Kidney capillary endothelial cell (primary cell): ENCODE measurements at regions not wholly inside any gene's neighbourhood (a gene's known extent, or its start where the extent isn't known, plus 50 kb on each side); places are given as distances from the start of the nearest gene placed in this dataset.
A peak's percentile ranks its signal among the peaks of the same experiment; 100 is the strongest.
"Not testable (repeated sequence)": the region's sequence is repeated elsewhere in the genome, so short reads cannot be mapped to it uniquely, and the experiment has no call there.

Source experiments
- DNase-seq: peaks from one replicate; pipeline ENCODE4 v3.0.0-alpha.2; 2018; ENCODE audit warnings: low spot score

DNA sequence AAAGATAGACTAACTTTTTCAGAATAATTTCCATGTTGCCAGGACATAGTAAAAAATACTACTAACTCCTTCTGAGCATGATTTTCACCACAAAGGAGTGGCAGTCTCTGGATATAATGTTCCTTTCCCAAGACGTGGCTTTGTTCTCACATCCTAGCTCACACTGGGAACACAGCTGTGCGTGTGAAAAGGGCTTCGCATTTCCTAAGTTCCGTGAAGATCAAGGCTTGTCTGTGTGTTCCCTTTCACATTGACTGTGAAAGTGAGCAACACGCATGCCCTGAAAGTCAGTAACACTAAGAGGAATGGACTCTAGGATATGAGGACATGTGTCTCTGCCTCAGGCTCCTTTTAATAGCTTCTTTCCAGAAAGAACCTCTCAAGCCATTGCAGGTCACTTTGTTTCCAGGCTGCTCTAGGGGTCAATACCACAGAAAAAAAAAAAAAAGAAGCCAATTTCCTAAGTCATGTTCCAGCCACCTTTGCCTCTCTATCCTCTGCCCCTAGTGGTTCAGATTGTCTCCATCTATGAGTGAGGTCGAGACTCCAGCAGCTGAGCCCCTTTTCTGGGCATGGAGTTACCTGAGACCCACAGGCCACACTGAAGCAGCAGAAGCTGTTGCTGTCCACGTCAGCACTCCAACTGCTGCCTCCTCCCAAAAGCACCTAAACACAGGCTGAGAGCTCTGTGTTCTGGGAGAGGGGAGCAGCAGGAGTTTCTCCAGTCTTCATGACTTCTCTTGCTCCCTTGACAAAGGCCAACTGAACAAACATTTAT is 355.9 kb downstream of the RSL24D1 start:
- no peak for DNase-seq

DNA sequence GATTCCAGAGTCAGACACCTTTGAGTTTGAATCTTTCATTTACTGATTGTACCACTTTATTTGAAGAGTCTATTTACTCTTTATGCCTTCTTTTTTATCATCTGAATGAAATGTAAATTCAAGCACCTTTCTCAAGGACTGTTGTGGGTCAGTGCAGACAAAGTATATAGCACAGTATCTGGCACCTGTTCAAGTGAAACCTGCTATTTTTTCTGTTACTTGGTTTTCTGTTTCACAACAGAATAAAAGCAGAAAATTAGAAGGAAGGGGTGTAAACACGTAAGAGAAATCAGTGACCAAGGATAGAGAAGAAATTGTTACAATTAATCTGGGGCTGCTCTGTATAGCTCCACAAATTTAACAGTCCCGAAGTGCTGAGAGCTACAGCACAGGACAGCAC is 357.4 kb downstream of the RSL24D1 start:
- DNase-seq, result no peak

DNA sequence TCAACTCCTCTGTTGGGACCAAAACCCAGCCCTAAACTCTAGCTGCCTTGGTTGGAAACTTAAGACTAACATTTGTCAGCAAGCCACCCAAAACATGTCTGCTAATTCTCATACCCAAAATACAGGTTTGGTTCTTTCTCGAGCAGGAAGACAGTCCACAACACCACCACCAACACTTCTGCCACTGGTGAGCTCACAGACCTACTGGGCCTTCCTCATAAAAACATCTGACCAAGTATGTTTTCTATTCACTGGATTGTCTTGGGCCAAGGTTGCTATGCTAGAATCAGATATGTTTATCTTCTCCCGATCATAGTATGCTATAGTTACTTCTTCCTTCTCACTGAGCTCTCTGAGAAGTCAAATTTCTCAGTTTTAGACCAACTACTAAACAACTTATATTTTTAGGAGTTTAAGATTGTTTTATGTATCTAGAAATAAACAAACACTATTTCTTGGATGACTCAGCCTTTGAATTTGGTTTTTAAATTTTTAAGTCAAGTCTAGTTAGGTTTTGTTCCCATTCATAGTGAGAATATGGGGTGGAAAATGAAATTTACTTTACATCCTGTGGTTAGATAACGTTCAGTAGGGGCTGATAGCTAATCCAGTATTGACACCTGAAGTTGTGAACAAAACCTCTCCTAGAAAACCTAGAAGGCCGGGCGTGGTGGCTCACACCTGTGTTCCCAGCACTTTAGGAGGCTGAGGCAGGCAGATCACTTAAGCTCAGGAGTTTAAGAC is 360.5 kb downstream of the RSL24D1 start:
- no peak for DNase-seq

DNA sequence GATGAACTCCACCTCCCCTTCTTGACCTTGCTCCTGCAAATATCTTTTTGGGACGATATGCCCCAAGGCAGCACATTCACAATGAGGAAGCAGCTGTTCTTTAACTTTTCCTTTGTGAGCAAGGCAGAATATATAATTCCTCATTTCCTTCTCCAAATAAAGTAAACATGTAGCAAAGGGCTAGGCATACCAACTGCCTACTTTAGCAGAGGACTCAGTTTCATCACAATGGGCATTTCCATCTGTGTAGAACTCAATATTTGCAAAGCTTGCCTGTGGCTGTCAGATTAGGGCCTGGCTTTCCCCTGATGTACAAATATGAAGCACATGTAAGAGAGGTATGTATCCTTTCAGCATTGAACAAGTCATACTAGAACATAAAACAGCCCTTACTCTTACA is 366.9 kb downstream of the RSL24D1 start:
- DNase-seq, result no peak

DNA sequence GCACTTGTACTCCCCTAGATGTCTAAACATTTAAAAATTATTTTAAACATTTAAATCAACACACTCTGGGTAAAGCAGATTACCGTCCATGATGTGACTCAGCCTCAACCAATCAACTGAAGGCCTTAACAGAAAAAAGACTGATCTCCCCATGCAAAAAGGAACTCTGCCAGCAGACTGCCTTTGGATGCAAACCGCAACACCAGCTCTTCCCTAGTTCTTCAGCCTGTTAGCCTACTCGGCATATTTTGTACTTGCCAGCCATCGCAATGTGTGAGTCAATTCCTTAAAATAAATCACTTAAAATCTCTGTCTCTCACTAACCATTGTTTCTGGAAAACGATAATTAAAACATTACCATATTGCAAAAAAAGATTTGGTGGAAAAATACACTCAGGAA is 375.9 kb downstream of the RSL24D1 start:
- no peak for DNase-seq

DNA sequence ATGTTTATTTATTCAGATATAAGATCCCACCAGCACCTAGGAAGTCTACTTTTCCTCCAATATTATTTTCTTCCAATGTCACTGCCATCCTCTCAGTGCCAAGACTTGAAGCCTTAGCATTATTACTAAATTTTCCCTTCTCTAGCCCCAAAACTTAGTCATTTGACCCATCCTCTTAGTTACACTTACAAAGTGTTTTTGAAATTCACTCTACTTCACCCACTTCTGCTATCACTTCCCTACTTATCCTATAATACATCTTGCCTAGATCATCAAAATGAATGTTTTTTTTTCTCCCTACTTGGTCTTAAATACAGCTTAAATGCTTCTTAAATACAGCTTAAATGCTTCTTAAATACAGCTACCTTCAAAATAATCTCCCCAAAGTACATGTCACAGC is 376.6 kb downstream of the RSL24D1 start:
- no peak for DNase-seq

DNA sequence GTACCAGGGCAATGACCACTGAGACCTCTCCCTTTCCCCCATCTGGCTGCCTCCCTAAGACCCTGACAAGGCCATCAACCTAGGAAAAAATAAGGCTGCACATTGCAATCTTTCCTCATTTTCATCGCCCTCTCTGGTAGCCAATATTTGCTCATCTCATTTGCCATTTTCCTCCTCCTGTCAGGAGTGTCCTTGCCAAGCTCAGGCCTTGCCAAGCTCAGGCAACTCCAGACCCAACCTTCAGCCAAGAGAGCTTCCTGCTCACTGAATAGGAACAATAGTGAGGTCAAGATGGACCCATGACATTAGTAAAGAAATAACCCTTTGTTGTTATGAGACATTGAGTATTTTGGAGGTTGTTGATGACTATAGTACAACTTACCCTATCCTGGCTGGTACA is 380.3 kb downstream of the RSL24D1 start:
- no peak for DNase-seq

DNA sequence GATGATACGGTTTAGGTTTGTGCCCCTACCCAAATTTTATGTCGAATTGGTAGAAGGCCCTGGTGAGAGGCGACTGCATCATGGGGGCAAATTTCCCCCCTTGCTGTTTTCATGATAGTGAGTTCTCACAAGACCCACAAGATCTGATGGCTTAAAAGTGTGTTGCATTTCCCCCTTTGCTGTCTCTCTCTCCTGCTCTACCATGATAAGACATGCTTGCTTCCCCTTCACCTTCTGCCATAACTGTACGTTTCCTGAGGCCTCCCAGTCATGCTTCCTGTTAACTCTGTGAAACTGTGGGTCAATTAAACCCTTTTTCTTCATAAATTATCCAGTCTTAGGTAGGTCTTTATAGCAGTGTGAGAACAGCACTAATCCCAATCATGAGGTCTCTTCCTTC is 381.2 kb downstream of the RSL24D1 start:
- DNase-seq, result no peak

DNA sequence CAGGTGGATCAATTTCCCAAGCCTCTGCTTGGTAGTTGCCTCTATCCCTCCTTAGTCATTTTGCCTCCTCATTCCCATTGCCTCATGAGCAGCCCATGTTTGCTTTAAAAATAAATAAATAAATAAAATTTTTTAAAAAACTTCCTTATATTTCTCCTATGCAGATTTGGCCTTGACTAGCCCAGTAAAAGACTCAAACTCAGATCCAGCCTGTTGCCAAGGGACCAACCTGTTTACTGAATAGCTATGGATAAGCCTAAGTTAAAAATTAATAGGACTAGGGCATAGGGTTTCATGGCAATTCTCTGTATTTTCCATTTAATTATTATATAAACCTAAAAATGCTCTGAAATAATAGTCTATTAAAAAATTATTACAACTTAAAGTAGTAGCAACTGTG is 384.4 kb downstream of the RSL24D1 start:
- DNase-seq, result no peak

DNA sequence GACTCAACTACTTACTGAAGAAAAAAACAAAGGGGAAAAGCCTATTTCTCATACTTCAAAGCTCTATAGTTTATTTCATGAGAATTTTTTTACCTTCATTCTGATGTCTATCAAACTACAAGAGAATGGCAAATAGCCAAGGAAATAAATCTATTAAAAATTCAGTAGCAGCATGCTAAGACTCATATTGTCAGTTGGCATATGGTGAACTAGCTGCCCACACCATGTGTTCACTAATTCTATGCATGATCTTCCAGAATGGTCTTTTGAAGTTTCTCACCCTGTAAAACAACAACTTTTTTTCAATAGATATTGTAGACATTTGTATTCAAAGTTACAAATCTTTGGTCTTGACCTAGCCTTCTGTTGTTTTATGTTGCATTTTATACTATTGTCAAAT is 386.2 kb downstream of the RSL24D1 start:
- DNase-seq, result no peak

DNA sequence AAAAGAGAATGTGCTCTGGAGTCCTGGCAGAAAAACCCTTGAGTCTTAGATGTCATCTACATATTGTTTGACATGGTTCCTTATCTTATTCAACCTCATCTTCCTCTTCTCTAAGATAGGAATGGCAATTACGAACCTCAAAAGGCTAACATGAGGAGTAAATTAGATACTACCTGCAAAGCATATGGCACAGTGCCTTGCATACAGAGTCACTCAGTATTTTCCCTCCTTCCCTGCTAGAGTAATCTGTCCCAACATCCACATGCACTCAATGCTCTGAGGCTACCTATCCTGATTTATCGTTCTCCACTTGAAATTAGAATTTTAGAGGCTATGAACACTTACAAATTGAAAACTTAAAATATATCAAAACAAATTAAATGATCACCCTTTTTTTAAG is 386.7 kb downstream of the RSL24D1 start:
- DNase-seq, result no peak

DNA sequence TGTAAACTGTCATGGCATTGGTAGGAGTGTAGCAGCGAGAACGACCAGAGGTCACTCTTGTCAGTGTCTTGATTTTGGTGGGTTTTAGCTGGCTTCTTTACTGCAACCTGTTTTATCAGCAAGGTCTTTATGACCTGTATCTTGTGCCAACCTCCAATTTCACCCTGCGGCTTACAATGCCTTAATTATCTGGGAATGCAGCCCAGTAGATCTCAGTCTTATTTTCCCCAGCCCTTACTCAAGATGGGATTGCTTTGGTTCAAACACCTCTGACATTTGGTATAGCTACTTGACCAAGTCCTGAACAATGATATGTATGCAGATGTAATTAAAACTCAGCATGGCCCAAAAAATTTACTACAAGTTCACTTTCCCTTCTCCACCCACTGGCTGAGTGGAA is 388.4 kb downstream of the RSL24D1 start:
- no peak for DNase-seq

DNA sequence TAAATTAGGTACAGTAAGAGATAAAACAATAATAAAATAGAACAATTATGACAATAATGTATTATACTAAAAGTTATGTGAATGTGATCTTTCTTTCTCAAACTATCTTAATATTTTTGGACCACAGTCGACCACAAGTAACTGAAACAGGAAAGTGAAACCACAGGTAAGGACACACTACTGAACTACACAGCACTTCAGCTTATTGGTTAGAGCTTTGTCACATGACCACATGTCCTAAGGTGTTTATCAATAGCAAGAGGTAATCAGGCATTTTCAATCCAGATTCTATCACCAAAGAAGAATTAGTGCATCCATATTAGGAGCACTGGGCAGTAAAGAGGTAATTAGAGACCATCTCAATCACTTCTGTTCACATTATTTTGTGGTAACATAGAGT is 392.8 kb downstream of the RSL24D1 start:
- no peak for DNase-seq

DNA sequence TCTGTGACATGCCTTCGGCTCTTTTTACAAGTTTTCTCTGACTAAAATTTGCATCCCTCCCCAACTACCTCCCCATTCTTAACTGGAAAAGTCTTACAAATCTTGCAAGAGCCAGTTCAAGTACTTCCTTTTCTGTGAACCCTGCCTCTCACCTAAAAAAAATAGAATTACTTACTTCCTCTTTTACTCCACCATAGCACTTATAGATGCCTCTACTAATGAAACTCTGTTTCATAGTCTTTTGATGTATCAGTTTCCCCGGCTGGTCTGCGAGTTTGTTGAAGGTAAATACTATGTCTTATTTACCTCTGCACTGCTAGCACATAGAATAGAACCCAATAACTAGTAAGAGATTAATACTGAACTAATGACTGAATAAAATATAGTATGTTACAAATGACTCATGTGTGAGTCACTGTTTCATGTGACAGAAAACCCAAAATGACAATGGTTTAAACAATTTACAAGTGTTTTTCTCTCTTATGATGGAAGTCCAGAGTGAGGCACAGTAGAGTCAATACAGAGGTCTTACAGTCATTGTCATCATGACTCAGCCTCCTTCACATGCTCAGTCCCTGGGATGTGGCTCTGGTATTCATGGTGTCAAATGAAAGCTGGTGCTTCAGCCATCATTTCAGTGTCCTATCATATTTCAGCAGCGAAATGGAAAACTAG is 393.5 kb downstream of the RSL24D1 start:
- peak; percentile 80 for DNase-seq

DNA sequence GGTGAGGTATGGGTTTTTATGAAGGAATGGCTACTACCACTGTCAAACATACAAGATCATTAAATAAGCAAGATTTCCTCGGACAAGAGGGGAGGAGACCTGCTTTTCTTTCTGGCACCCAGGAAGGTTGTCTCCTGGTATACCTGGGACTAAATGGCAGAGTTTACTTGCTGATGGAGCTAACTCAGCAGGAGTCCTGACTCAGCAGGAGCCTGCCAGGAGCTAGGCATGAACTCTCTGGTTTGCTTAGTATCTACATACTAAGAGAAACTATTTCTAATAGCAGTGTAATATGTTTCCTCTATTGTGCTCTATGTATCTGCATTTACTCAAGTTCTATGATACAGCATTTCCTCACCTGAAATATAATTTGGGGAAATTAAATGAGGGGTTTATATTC is 404.2 kb downstream of the RSL24D1 start:
- DNase-seq, result no peak

DNA sequence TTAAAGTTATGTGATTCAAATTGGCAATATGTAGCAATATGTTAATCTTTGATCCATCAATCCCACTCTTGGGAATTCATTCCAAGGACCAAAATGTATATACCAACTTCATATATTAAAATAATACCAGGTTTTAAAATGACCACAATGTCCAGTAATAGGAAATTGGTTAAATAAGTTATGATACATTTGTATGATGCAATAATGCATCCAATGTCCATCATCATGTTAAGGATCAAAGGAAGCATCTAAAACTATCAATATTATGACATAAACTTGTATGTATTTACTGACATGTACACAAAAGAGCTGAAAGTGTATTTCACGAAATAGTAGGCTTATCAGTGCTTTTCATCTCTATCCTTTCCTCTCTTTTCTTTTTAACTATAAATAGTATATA is 406.0 kb downstream of the RSL24D1 start:
- no peak for DNase-seq

DNA sequence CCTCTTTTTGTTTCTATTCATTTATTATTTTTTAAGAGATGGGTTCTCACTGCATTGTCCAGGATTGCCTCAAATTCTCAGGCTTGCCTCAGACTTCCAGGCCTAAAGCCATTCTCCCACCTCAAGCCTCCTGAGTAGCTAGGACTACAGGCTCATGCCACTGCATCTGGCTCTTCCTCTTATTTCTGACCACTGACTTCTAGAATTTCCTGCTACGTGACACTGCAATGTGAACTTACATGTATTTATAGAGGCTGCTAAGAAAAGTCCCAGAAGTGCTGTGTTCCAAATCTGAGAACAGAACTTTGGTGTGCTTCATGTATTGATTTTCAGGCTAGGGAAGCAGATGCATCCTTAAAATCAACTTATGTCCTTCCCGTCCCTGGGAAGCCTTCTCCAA is 407.4 kb downstream of the RSL24D1 start:
- DNase-seq, result no peak

DNA sequence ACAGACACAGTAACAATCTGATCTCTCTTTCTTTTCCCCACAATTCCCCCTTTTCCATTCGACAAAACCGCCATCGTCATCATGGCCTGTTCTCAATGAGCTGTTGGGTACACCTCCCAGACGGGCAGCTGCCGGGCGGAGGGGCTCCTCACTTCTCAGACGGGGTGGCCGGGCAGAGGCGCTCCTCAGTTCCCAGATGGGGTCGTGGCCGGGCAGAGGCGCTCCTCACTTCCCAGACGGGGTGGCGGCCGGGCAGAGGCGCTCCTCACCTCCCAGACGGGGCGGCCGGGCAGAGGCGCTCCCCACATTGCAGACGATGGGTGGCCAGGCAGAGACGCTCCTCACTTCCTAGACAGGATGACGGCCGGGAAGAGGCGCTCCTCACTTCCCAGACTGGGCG is 415.5 kb downstream of the RSL24D1 start:
- not testable (repeated sequence) for DNase-seq

DNA sequence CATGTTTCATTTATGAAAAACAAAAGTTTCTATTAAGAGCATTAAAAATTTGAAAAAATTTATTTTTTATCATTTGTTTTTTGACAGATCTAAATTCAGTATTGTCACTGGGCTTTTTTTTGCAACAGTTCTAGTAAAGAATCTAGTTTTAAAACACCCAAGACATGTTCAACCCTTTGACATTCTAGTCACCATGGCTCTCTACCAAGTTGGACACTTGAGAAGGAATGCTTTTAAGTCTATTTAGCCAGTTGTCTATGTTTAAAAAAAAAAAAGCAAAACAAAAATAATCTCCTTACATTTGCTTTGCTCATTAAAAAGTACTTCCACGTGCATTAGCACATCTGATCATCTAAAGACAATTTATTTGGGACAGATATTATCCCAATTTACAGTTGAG is 417.5 kb downstream of the RSL24D1 start:
- DNase-seq, result no peak

DNA sequence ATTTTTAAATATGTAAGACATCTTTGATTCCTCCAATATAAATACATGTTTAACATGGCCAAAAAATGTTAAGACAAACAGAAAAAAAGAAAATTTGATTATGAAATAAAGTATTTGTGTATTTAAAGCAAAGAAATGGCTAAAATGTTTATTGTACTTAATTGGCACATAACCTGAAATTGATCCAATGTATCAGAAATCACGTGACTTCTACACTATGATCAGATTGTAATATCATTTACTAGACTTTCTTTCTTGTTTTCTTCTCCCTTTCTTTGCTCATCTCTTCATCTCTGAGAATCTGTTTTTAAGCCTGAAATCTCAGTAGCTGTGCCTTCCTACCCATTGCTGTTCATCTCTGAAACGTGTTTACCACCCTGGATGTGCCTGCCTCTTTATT is 420.3 kb downstream of the RSL24D1 start:
- no peak for DNase-seq

DNA sequence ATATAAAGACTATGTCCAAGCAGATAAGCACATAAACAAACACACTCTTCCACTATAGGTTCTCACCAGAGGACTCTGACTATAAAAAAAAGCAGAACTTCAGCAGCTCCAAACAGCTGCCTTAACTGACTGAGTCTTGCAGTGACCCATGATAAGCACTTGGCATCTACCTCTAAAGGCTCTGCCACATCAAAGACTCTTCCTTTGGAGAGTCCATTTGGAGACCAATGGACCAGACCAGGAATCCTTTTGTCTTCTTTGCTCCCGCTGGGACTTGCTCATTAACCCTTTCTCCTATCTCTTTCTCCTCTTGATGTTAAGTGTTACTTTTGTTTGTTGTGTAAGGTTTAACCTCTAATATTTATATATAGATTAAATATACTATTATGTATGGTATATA is 424.1 kb downstream of the RSL24D1 start:
- no peak for DNase-seq

DNA sequence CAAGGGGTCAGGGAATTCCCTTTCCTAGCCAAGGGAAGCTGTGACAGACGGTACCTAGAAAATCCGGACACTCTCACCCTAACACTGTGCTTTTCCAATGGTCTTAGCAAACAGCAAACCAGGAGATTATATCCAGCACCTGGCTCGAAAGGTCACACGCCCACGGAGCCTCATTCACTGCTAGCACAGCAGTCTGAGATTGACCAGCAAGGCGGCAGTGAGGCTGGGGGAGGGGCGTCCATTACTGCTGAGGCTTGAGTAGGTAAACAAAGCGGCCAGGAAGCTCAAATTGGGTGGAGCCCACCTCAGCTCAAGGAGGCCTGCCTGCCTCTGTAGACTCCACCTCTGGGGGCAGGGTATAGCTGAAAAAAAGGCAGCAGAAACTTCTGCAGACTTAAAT is 447.3 kb downstream of the RSL24D1 start:
- DNase-seq, result not testable (repeated sequence)

DNA sequence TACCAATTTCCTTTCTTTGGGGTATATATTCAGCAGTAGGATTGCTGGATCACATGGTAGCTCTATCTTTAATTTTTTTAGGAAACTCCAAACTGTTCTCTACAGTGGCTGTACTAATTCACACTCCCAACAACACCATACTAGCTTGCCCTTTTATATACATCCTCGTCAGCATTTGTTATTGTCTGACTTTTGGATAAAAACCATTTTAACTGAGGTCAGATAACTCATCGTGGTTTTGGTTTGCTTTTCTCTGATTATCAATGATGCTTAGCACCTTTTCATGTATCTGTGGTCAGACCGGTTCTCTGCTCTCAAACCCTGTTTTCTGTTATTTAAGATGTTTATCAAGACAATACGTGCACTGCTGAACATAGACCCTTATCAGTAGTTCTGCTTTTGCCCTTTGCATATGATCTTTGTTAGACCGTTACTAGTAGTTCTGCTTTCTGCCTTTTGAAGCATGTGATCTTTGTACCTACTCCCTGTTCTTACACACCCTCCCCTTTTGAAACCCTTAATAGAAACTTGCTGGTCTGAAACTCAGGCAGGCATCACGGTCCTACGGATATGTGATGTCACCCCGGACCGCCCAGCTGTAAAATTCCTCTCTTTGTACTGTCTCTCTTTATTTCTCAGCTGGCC is 474.3 kb downstream of the RSL24D1 start:
- no peak for DNase-seq
